Esophagus (tissue), 2 donors: ENCODE measurements at regions not wholly inside any gene's neighbourhood (a gene's known extent, or its start where the extent isn't known, plus 50 kb on each side); places are given as distances from the start of the nearest gene placed in this dataset.

Experiments
- H3K27ac ChIP-seq, 2 donors: one replicate each; pipeline ENCODE4 v1.5.1; 2013; ENCODE audit warnings: low read depth in 2 of 2, mild to moderate bottlenecking in 2 of 2, inconsistent platforms in 1 of 2, low read length in 1 of 2, moderate library complexity in 1 of 2
- H3K27me3 ChIP-seq, 2 donors: one replicate each; pipeline ENCODE4 v1.6.1; 2013; ENCODE audit warnings: low read length in 2 of 2, control low read depth in 1 of 2, mild to moderate bottlenecking in 1 of 2; ENCODE audit not compliant: insufficient read depth in 2 of 2, control insufficient read depth in 1 of 2
- H3K36me3 ChIP-seq, 2 donors: one replicate each; pipeline ENCODE4 v1.6.1; 2013; ENCODE audit warnings: low read length in 1 of 2; ENCODE audit not compliant: control insufficient read depth in 2 of 2, insufficient read depth in 2 of 2
- H3K4me1 ChIP-seq, 2 donors: one replicate each; pipeline ENCODE4 v1.6.1; 2013; ENCODE audit warnings: low read length in 1 of 2; ENCODE audit not compliant: control insufficient read depth in 2 of 2, insufficient read depth in 2 of 2
- H3K4me3 ChIP-seq, 2 donors: one replicate each; pipeline ENCODE4 v1.5.1; 2013; ENCODE audit warnings: low read length in 2 of 2, mild to moderate bottlenecking in 2 of 2, low read depth in 1 of 2, moderate library complexity in 1 of 2
- H3K9me3 ChIP-seq, 2 donors: one replicate each; pipeline ENCODE4 v1.6.1; 2013; ENCODE audit warnings: mild to moderate bottlenecking in 2 of 2, low read depth in 1 of 2, low read length in 1 of 2, moderate library complexity in 1 of 2; ENCODE audit not compliant: control insufficient read depth in 2 of 2, insufficient read depth in 1 of 2
- WGBS, 2 donors: extraction: QIAGEN DNeasy Blood & Tissue Kit; methylation state at CpG; one replicate each; pipeline ENCODE4 v1.1.7; 2013; 5-methylcytosine and 5-hydroxymethylcytosine counted together
- donor health status: healthy with polysubstance abuse.
- donor health status: Bipolar disorder and iron deficiency.

GRCh38 chr2:180124273-180125139, 117.4 kb upstream of the CWC22 start:
- Histone ChIP-seq H3K4me3 (no peak overlapping the region), H3K36me3 (no peaks in the 10 kb centered on the region), H3K27ac (no peak overlapping the region), H3K27me3 (no peaks in the 10 kb centered on the region), H3K9me3 (no peaks in the 10 kb centered on the region), H3K4me1 (no peaks in the 10 kb centered on the region)
- 19 to 20% methylated on average over 8 of the region's 8 CpGs for WGBS, 2 donors

- Histone ChIP-seq H3K4me1 (no peaks in the 10 kb centered on the region), H3K27ac (no peak overlapping the region), H3K27me3 (no peaks in the 10 kb centered on the region), H3K36me3 (no peaks in the 10 kb centered on the region), H3K4me3 (no peak overlapping the region), H3K9me3 (no peaks in the 10 kb centered on the region)
- WGBS, 2 donors: 59 to 68% methylated on average over 2 of the region's 2 CpGs
Observed at GRCh38 chr2:180122874-180123273, 115.8 kb upstream of the CWC22 start.

DNA sequence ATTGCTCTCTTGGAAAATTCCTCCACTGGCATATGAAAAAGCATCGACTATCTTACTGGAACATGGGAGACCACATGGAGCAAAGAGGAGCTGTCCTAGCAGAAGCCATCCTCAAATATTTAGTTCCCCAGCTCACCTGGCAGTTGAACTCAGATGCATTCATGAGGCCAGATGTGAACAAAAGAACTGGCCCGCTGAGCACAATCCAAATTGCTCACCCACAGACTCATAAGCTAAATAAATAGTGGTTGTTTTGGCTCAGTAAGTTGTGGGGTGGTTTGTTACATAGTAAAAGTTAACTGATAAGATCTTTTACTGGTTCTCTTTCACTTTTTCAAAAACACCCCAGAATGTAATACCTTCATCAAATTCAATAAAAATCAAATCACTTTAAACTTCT, 108.6 kb upstream of the CWC22 start:
- no peaks in the 10 kb centered on the region for H3K4me1 ChIP-seq
- H3K27me3 ChIP-seq: no peaks in the 10 kb centered on the region
- H3K4me3 ChIP-seq: no peak overlapping the region
- H3K27ac ChIP-seq: no peak overlapping the region
- 69 to 82% methylated on average over 2 of the region's 2 CpGs for WGBS, 2 donors
- no peaks in the 10 kb centered on the region for H3K9me3 ChIP-seq
- H3K36me3 ChIP-seq: no peaks in the 10 kb centered on the region

DNA sequence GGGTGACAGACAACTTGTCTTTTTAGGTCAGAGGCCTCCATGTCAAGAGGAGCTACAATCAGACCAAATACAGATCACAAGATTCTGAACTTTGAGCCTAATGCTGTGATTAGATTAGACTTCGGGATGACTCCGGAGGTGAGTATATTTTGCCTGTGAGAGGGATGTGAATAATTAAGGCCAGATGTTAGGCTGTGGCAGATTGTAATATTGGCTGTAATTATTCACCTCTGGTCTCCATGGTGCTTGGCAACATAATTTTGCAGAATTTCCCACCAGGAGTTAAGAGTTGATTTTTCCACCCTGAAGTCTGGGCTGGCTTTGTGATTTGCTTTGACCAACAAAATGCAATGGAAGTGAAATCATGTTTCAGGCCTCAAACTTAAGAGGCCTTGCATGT, 108.2 kb upstream of the CWC22 start:
- Histone ChIP-seq H3K27me3 (no peaks in the 10 kb centered on the region), H3K4me3 (no peak overlapping the region), H3K27ac (no peak overlapping the region), H3K36me3 (no peaks in the 10 kb centered on the region), H3K9me3 (no peaks in the 10 kb centered on the region), H3K4me1 (no peaks in the 10 kb centered on the region)
- 85 to 91% methylated on average over 2 of the region's 2 CpGs for WGBS, 2 donors

GRCh38 chr2:180111901-180112300, 104.8 kb upstream of the CWC22 start:
- no peak overlapping the region for H3K4me3 ChIP-seq
- no peaks in the 10 kb centered on the region for H3K36me3 ChIP-seq
- no peaks in the 10 kb centered on the region for H3K4me1 ChIP-seq
- 78 to 83% methylated on average over 1 of the region's 1 CpG for WGBS, 2 donors
- no peak overlapping the region for H3K27ac ChIP-seq
- no peaks in the 10 kb centered on the region for H3K9me3 ChIP-seq
- no peaks in the 10 kb centered on the region for H3K27me3 ChIP-seq

DNA sequence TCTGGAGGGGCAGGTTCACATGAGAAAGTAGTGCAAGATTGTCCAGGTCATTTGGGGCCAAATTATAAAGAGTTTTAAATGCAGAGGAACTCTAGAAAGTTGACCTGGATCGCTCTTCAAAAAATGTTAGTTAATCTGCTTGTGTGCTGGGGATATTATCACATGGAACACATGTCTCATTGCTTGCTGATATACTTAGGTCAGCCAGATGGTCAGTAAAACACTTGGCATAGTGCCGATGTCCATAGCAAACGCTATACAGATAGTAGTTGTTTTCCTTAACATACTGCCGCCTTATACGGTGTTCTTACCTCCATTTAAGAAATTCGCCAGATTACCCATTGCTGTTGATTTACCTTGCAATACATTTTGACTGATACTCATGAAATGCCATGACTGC, 103.4 kb upstream of the CWC22 start:
- no peaks in the 10 kb centered on the region for H3K27me3 ChIP-seq
- whole genome bisulfite sequencing, 2 donors: 94% methylated on average over 6 of the region's 6 CpGs
- no peaks in the 10 kb centered on the region for H3K4me1 ChIP-seq
- no peaks in the 10 kb centered on the region for H3K36me3 ChIP-seq
- H3K9me3 ChIP-seq: no peaks in the 10 kb centered on the region
- H3K4me3 ChIP-seq: no peak overlapping the region
- no peak overlapping the region for H3K27ac ChIP-seq

DNA sequence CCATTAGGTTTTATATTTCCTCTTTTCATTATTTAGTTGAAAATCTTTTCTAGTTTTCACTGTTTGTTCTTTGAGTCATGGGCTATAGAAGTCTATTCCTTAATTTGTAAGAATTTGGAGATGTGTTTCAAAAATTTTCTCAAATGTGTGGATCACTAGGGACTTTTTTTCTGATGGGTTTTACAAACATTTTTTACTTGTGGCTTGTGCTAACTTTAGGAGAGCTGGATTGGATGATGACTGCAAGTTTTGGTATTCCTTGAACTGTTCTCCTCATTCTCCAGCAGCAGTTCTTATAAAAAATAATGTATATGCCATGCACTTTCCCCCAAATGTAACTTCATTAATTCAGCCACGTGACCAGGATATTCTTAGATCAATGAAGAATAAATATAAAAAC, 94.7 kb upstream of the CWC22 start:
- no peak overlapping the region for H3K4me3 ChIP-seq
- H3K9me3 ChIP-seq: no peaks in the 10 kb centered on the region
- H3K27me3 ChIP-seq: no peaks in the 10 kb centered on the region
- no peak overlapping the region for H3K27ac ChIP-seq
- no peaks in the 10 kb centered on the region for H3K4me1 ChIP-seq
- WGBS, 2 donors: 56 to 59% methylated on average over 1 of the region's 1 CpG
- no peaks in the 10 kb centered on the region for H3K36me3 ChIP-seq

DNA sequence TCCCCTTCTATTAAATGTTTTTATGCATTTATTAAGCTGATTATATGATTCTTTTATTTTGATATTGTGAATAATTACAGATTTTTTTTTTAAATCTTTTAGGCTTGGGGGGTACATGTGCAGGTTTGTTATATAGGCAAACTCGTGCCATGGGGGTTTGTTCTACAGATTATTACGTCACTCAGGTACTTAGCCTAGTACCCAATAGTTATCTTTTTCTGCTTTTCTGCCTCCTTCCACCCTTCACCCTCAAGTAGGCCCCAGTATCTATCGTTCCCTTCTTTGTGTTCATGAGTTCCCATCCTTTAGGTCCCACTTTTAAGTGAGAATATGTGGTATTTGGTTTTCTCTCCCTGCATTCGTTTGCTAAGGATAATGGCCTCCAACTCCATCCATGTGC, 92.2 kb upstream of the CWC22 start:
- no peak overlapping the region for H3K27ac ChIP-seq

GRCh38 chr2:180085144-180085543, 78.0 kb upstream of the CWC22 start:
- H3K27me3 ChIP-seq: no peaks in the 10 kb centered on the region
- no peaks in the 10 kb centered on the region for H3K4me1 ChIP-seq
- no peaks in the 10 kb centered on the region for H3K9me3 ChIP-seq
- no peak overlapping the region for H3K27ac ChIP-seq
- no peaks in the 10 kb centered on the region for H3K36me3 ChIP-seq
- H3K4me3 ChIP-seq: no peak overlapping the region

More for the DNA sequence above, 92.2 kb upstream of the CWC22 start:
- no peaks in the 10 kb centered on the region for H3K9me3 ChIP-seq
- H3K36me3 ChIP-seq: no peaks in the 10 kb centered on the region
- 79 to 83% methylated on average over 4 of the region's 4 CpGs for WGBS, 2 donors
- H3K4me1 ChIP-seq: no peaks in the 10 kb centered on the region
- H3K4me3 ChIP-seq: no peak overlapping the region
- no peaks in the 10 kb centered on the region for H3K27me3 ChIP-seq

GRCh38 chr2:180077295-180077906, 70.3 kb upstream of the CWC22 start:
- Histone ChIP-seq H3K27me3 (no peaks in the 10 kb centered on the region), H3K4me1 (no peaks in the 10 kb centered on the region), H3K9me3 (no peaks in the 10 kb centered on the region), H3K4me3 (no peak overlapping the region), H3K27ac (no peak overlapping the region), H3K36me3 (no peaks in the 10 kb centered on the region)
- 12% methylated on average over 3 of the region's 3 CpGs for WGBS, 2 donors
